ENCODE measurements at regions not wholly inside any gene's neighbourhood (a gene's known extent, or its start where the extent isn't known, plus 50 kb on each side); places are given as distances from the start of the nearest gene placed in this dataset.

DNA sequence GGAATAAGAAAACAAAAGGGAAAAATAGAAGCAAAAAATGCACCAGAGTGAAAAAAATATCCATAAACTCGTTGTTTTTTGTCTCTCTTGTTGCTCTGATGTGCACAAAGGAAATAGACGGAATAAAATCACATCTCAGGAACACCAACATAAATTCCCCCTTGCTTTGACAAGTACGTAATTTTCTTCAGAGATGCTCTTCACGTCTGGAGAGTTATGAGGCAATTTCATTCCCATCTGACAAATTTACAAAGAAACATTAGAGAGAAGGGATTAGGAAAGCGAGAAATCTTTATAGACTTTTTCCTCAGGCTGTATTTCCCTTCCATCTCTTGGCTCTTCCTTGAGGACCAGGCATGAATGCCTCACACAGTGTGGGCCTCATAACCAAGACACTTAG lies 250.1 kb upstream of the ZFP64 start:
- TF ChIP-seq, protein P1, sequence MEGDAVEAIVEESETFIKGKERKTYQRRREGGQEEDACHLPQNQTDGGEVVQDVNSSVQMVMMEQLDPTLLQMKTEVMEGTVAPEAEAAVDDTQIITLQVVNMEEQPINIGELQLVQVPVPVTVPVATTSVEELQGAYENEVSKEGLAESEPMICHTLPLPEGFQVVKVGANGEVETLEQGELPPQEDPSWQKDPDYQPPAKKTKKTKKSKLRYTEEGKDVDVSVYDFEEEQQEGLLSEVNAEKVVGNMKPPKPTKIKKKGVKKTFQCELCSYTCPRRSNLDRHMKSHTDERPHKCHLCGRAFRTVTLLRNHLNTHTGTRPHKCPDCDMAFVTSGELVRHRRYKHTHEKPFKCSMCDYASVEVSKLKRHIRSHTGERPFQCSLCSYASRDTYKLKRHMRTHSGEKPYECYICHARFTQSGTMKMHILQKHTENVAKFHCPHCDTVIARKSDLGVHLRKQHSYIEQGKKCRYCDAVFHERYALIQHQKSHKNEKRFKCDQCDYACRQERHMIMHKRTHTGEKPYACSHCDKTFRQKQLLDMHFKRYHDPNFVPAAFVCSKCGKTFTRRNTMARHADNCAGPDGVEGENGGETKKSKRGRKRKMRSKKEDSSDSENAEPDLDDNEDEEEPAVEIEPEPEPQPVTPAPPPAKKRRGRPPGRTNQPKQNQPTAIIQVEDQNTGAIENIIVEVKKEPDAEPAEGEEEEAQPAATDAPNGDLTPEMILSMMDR (IDR thresholded peaks at IDR 0.05) = no peak
- no peak for TF ChIP-seq POLR2A (IDR thresholded peaks at IDR 0.05)
